LNCaP clone FGC (cell line): ENCODE measurements at regions not wholly inside any gene's neighbourhood (a gene's known extent, or its start where the extent isn't known, plus 50 kb on each side); places are given as distances from the start of the nearest gene placed in this dataset.
A peak's percentile ranks its signal among the peaks of the same experiment; 100 is the strongest.

ENCODE experiments used
- DNase-seq: peaks from one replicate; pipeline ENCODE4 v3.0.0-alpha.2; 2011; ENCODE audit warnings: low read depth
- H3K4me3 ChIP-seq: 2 replicates; pipeline ENCODE4 v1.5.1; 2011; ENCODE audit warnings: mild to moderate bottlenecking, low read depth, low read length, control low read depth
- TF ChIP-seq, protein P1 (sequence below): IDR thresholded peaks from 2 replicates; pipeline ENCODE4 v1.5.1; 2012; ENCODE audit warnings: mild to moderate bottlenecking; ENCODE audit not compliant: control insufficient read depth, insufficient read depth; ENCODE audit errors: extremely low read depth

DNA sequence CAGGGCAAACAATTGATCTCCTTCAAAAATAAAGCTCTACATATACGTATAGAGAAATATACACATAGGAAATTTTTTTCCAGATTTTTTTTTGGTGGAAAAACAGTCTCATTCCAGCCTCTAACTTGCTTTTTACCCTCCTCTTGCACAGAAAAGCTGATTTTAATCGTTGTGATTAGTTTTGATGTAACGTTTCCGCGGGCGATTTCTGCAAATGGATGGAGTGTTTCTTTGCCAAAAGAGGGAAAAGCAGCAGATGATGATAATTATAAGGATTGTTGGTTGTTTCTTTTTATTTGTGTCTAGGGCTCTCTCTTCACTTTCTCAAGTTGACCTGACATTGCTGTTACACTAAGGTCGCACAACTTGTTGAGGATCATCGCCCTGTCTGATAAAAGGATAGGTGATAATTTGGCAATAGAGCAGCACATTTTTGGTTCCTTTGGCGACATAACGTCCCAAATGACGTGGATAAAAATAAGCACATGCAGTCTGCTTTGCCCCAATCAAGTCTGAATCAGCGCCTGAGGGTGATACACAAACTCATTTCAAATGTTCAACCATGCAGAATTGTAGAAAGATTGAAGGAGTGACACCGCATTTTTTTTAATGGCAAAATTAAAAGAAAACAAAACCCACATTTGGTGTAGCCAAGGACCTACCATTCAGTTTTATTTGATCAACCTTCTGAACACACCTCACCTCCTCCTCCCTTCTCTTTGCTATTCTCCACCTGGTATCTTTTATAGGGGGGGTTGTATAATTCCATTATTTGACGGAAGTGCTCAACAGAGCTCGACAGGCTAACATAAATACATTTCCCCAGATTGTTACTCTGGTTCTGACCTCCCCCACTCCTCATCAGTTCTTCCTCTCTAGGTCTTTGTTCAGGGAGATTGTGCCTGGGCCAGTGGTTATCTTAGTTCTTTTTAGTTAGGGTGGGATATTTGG lies 109.6 kb upstream of the KCTD1 start:
- H3K4me3 ChIP-seq: peak overlapping the region; percentile 72
- TF ChIP-seq, protein P1, sequence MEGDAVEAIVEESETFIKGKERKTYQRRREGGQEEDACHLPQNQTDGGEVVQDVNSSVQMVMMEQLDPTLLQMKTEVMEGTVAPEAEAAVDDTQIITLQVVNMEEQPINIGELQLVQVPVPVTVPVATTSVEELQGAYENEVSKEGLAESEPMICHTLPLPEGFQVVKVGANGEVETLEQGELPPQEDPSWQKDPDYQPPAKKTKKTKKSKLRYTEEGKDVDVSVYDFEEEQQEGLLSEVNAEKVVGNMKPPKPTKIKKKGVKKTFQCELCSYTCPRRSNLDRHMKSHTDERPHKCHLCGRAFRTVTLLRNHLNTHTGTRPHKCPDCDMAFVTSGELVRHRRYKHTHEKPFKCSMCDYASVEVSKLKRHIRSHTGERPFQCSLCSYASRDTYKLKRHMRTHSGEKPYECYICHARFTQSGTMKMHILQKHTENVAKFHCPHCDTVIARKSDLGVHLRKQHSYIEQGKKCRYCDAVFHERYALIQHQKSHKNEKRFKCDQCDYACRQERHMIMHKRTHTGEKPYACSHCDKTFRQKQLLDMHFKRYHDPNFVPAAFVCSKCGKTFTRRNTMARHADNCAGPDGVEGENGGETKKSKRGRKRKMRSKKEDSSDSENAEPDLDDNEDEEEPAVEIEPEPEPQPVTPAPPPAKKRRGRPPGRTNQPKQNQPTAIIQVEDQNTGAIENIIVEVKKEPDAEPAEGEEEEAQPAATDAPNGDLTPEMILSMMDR: no peak
- DNase-seq: no peak

GRCh38 chr18:26656944-26657536 lies 108.7 kb upstream of the KCTD1 start:
- peak overlapping the region; percentile 72 for H3K4me3 ChIP-seq
- DNase-seq: peak; percentile 35
- TF ChIP-seq, protein P1: peak; percentile 20; the same call in 1 of the 2 replicates

GRCh38 chr18:26656431-26656943 lies 108.1 kb upstream of the KCTD1 start:
- TF ChIP-seq, protein P1: no peak
- peak overlapping the region; percentile 72 for H3K4me3 ChIP-seq
- DNase-seq: no peak

DNA sequence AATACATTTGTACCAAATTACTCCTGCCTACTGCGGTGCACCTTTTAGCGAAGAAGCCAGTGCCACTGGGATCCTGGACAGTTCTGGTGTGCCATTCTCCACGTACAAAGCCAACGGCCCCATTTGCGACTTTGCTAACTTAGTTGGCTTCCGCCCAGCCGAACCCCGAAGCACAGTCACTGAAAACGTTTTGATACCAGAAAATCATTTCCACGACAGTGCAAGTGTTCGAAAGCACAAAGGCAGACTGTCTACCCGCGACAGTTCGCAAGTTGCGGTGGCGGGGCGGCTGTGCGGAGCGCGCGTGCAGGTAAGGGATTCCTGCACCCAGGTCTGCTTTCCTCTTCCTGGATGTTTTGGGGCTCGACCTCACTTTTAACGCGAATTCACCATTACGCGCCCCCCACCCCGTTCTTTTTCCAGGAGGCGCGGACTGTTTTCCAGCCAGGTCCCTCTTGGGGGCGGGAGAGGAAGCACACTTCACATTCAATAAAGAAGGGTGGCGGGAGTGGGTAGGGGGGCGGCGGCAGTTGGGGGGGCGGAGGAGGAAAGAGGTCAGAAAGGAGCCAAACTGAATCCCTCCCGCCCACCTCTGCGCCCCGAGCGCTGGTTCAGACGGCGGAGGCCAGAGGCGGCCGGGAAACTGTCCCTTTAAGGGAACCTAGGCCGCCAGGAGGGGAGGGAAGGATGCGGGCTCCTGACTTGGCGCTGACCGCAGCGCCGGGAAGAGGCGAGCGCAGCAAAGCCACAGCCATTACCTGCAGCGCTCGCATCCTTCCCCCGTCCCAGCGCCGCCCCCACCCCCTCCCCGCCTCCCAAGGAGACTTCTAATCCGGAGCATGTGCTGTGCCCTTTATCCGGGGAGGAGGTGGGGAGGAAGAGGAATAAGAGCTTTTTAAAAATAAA lies 107.4 kb upstream of the KCTD1 start:
- peak; percentile 19 for DNase-seq
- TF ChIP-seq, protein P1: 0 out of 2 replicates have a peak, but pooled peaks have one; percentile 4
- peak overlapping the region; percentile 72 for H3K4me3 ChIP-seq

DNA sequence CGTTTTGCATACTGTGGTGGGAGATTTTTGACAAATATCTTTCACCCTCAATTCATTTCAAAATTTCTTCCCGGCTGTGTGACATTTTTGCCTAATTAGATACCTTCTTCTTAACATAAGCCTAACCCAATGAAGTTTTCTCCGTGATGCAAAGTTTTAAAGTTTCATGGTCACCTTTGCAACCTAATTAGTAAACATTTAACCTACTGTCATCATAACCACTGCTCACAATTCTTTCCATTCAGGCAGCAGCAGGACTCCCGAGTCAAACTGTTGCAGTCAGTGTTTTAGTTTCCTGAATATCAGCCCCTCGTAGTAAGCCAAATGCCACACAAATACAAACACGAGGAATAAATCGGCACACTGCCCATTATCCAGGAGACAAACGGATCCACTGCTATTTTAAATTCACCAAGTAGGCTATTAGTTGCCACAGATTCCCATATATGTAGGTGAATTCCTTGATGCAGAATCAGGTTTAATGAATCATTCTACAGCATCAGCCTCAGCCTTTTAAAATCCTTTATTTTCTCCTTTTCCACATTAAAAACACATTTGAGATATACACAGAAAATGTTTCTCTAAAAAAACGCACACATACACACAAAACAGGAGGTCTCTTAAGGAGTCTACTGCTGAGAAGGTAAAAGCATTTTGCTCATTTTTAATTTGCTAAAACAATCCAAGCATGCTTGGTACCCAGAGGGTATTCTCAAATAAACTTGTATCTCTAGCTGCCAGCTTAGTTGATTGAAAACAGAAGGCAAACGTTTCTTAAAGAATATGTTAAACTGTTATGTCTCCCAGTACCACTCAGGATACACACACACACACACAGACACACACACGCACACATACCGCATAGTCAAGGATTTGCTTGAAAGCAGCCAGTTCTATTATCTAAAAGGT lies 106.5 kb upstream of the KCTD1 start:
- TF ChIP-seq, protein P1: no peak
- H3K4me3 ChIP-seq: no peak overlapping the region
- DNase-seq: no peak
